Midbrain (tissue), 1 donor: ENCODE measurements at regions not wholly inside any gene's neighbourhood (a gene's known extent, or its start where the extent isn't known, plus 50 kb on each side); places are given as distances from the start of the nearest gene placed in this dataset.
A peak's percentile ranks its signal among the peaks of the same experiment; 100 is the strongest.

Source experiments
- DNase-seq: peaks from one replicate; lab custom pipeline; 2025; lab: John Stamatoyannopoulos, UW

GRCh38 chr16:76612497-76612896, 335.3 kb downstream of the CNTNAP4 start:
- DNase-seq: no peak

GRCh38 chr16:76614269-76614668, 337.1 kb downstream of the CNTNAP4 start:
- peak; percentile 24 for DNase-seq

- no peak for DNase-seq
These were observed 345.7 kb downstream of the CNTNAP4 start for GRCh38 chr16:76622876-76623275.

- no peak for DNase-seq
These were observed 357.9 kb downstream of the CNTNAP4 start for GRCh38 chr16:76634847-76635697.

- peak; percentile 49 for DNase-seq
These were observed 362.6 kb downstream of the CNTNAP4 start for GRCh38 chr16:76639685-76640289.

- no peak for DNase-seq
These were observed 373.4 kb downstream of the CNTNAP4 start for GRCh38 chr16:76650582-76650981.

- DNase-seq: peak; percentile 82
These were observed 376.3 kb downstream of the CNTNAP4 start for GRCh38 chr16:76653390-76654026.

- DNase-seq: no peak
These were observed 377.1 kb downstream of the CNTNAP4 start for GRCh38 chr16:76654088-76654820.

GRCh38 chr16:76656994-76657393, 379.8 kb downstream of the CNTNAP4 start:
- DNase-seq: no peak

- no peak for DNase-seq
These were observed 384.6 kb downstream of the CNTNAP4 start for GRCh38 chr16:76661691-76662235.

GRCh38 chr16:76665571-76666275, 388.5 kb downstream of the CNTNAP4 start:
- DNase-seq: no peak

GRCh38 chr16:76668207-76668725, 391.1 kb downstream of the CNTNAP4 start:
- no peak for DNase-seq

GRCh38 chr16:76669288-76669687, 392.1 kb downstream of the CNTNAP4 start:
- no peak for DNase-seq

- no peak for DNase-seq
These were observed 393.1 kb downstream of the CNTNAP4 start for GRCh38 chr16:76670125-76670857.

- no peak for DNase-seq
These were observed 399.2 kb downstream of the CNTNAP4 start for GRCh38 chr16:76676356-76676755.

GRCh38 chr16:76681296-76681695, 404.1 kb downstream of the CNTNAP4 start:
- DNase-seq: peak; percentile 8

GRCh38 chr16:76683051-76683450, 405.9 kb downstream of the CNTNAP4 start:
- no peak for DNase-seq

GRCh38 chr16:76696876-76697275, 419.7 kb downstream of the CNTNAP4 start:
- DNase-seq: no peak

GRCh38 chr16:76705892-76706291, 428.7 kb downstream of the CNTNAP4 start:
- no peak for DNase-seq

- DNase-seq: no peak
These were observed 436.0 kb downstream of the CNTNAP4 start for GRCh38 chr16:76713191-76713590.
